OCI-LY1 (cell line): ENCODE measurements at regions not wholly inside any gene's neighbourhood (a gene's known extent, or its start where the extent isn't known, plus 50 kb on each side); places are given as distances from the start of the nearest gene placed in this dataset.

Experiments
- H2AFZ ChIP-seq: fragments of 200-600 bp; sonication (generic), shearing (Covaris generic); 2 replicates; pipeline ENCODE4 v1.6.0; 2014; ENCODE audit warnings: antibody characterized with exemption, mild to moderate bottlenecking, low read length
- H3F3A ChIP-seq: fragments of 200-600 bp; sonication (generic), shearing (Covaris generic); 2 replicates; pipeline ENCODE4 v1.6.0; 2014; ENCODE audit warnings: mild to moderate bottlenecking, antibody characterized with exemption, low read length, moderate library complexity; ENCODE audit not compliant: insufficient read depth
- H3K27ac ChIP-seq: fragments of 200-600 bp; sonication (generic); 2 replicates; pipeline ENCODE4 v1.5.1; 2014; ENCODE audit warnings: low read length, mixed run types, mild to moderate bottlenecking, low read depth; ENCODE audit not compliant: poor library complexity, severe bottlenecking
- H3K27me3 ChIP-seq: fragments of 200-600 bp; sonication (generic); 2 replicates; pipeline ENCODE4 v1.6.0; 2014; ENCODE audit warnings: antibody characterized with exemption, mild to moderate bottlenecking, low read length, moderate library complexity; ENCODE audit not compliant: insufficient read depth
- H3K36me3 ChIP-seq: fragments of 200-600 bp; sonication (generic); 2 replicates; pipeline ENCODE4 v1.6.1; 2014; ENCODE audit warnings: mild to moderate bottlenecking, antibody characterized with exemption, low read length, moderate library complexity, mixed read lengths; ENCODE audit not compliant: insufficient read depth
- H3K4me1 ChIP-seq: fragments of 200-600 bp; sonication (generic); 2 replicates; pipeline ENCODE4 v1.5.1; 2014; ENCODE audit warnings: mild to moderate bottlenecking, low read length, moderate library complexity; ENCODE audit not compliant: insufficient read depth, severe bottlenecking
- H3K4me2 ChIP-seq: fragments of 200-600 bp; sonication (generic), shearing (Covaris generic); 2 replicates; pipeline ENCODE4 v1.6.1; 2014; ENCODE audit warnings: low read length
- H3K4me3 ChIP-seq: fragments of 200-600 bp; sonication (generic); 2 replicates; pipeline ENCODE4 v1.5.1; 2014; ENCODE audit warnings: low read length, low read depth, mild to moderate bottlenecking, mixed read lengths; ENCODE audit not compliant: poor library complexity, severe bottlenecking
- H3K79me2 ChIP-seq: fragments of 200-600 bp; shearing (Covaris generic); 2 replicates; pipeline ENCODE4 v1.6.1; 2016; ENCODE audit warnings: mixed run types, low read length, mixed read lengths; ENCODE audit not compliant: insufficient read depth
- H3K9ac ChIP-seq: fragments of 200-600 bp; sonication (generic), shearing (Covaris generic); 2 replicates; pipeline ENCODE4 v1.6.1; 2014; ENCODE audit warnings: mild to moderate bottlenecking, low read length, mixed read lengths
- H3K9me2 ChIP-seq: fragments of 200-600 bp; sonication (generic), shearing (Covaris generic); 2 replicates; pipeline ENCODE4 v1.6.1; 2014; ENCODE audit warnings: low read depth, mild to moderate bottlenecking, low read length, mixed read lengths
- H3K9me3 ChIP-seq: fragments of 200-600 bp; shearing (Covaris generic); 2 replicates; pipeline ENCODE4 v1.6.1; 2014; ENCODE audit warnings: low read length, mixed read lengths
- H4K20me1 ChIP-seq: fragments of 200-600 bp; sonication (generic), shearing (Covaris generic); 2 replicates; pipeline ENCODE4 v1.6.0; 2016; ENCODE audit warnings: mild to moderate bottlenecking, low read length; ENCODE audit not compliant: insufficient read depth
- CTCF ChIP-seq: fragments of 200-600 bp; sonication (generic), shearing (Covaris generic); IDR thresholded peaks from 2 replicates; pipeline ENCODE4 v1.5.1; 2017; ENCODE audit warnings: mild to moderate bottlenecking, antibody characterized with exemption, low read length, moderate library complexity, mixed read lengths
- EZH2 ChIP-seq: fragments of 200-600 bp; sonication (generic), shearing (Covaris generic); IDR thresholded peaks from 2 replicates; pipeline ENCODE4 v1.8.0; 2017; ENCODE audit warnings: borderline replicate concordance, mixed run types, mild to moderate bottlenecking, antibody characterized with exemption, low read length, moderate library complexity, mixed read lengths

DNA sequence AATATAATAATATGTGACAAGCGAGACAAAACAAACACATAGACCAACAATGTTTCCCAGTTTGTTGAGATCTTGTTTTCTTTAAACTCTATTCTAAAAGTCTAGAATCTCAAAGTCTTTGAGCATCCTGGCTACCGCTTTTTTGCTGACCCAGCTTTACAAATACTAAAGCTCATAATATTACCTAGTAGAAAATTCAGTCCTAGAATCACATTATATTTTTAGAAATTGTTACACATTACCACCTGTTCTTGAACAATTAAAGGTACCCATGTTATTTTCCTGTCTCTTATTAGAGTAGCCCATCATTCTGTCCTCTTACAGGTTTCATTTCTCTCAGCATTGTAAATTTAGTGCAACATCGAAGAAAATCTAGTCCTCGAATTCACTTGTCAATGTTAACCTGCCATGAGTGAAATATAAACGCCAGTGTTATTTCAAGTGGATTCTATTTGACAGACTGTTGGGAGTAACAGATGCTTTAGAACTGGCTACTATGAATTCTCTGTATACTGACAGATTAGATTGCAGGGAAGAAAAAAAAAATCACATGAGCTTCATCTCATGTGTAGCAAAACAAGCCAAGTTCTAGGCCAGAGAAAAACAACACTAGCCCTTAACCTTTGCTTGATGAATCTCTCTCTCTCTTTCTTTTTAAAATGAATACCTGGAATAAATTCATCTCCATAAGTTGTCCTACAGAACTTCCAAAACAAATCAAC, 851.2 kb upstream of the ADAMTS5 start:
- Histone ChIP-seq H3K27ac (no peak overlapping the region), H3F3A (no peaks in the 10 kb centered on the region)

DNA sequence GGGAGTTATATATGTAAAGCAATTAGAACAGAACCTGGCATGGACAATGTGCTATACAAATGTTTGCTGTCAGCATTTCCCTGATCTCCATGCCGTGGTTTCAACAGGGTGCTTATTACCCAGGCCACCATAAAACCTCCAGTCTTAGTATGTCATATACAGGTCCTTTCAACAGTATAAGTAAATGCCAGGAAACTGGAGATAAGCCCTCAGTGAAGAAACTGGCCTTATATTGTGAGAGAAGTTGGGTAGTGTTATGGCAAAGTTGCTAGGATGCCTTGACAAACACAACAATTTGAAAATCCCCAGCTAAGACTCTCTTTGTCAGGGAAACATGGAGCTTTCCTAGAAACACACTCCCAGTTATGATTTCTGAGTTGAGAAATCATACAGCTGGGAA, 850.2 kb upstream of the ADAMTS5 start:
- Histone ChIP-seq H3K36me3 (no peaks in the 10 kb centered on the region), H3K79me2 (no peaks in the 10 kb centered on the region), H3K4me3 (no peak overlapping the region), H3K4me2 (no peak overlapping the region), H3K9me2 (no peaks in the 10 kb centered on the region; the same call in 1 of the 2 replicates), H3K9ac (no peak overlapping the region), H3K4me1 (no peaks in the 10 kb centered on the region), H3K27ac (no peak overlapping the region), H3K27me3 (no peaks in the 10 kb centered on the region), H2AFZ (no peak overlapping the region), H4K20me1 (no peaks in the 10 kb centered on the region), H3F3A (no peaks in the 10 kb centered on the region), H3K9me3 (no peaks in the 10 kb centered on the region)
- no peak for TF ChIP-seq CTCF
- TF ChIP-seq EZH2, result no peak

More for the DNA sequence above, 851.2 kb upstream of the ADAMTS5 start:
- H3K9ac ChIP-seq, result no peak overlapping the region
- H4K20me1 ChIP-seq, result no peaks in the 10 kb centered on the region
- H3K36me3 ChIP-seq, result no peaks in the 10 kb centered on the region
- no peaks in the 10 kb centered on the region for H3K9me3 ChIP-seq
- H2AFZ ChIP-seq, result no peak overlapping the region
- no peaks in the 10 kb centered on the region for H3K27me3 ChIP-seq
- no peak overlapping the region for H3K4me2 ChIP-seq
- no peaks in the 10 kb centered on the region for H3K4me1 ChIP-seq
- H3K4me3 ChIP-seq, result no peak overlapping the region
- TF ChIP-seq EZH2, result no peak
- no peak for TF ChIP-seq CTCF
- no peaks in the 10 kb centered on the region for H3K79me2 ChIP-seq
- H3K9me2 ChIP-seq, result no peaks in the 10 kb centered on the region; the same call in 1 of the 2 replicates

GRCh38 chr21:27816301-27816700, 849.4 kb upstream of the ADAMTS5 start:
- Histone ChIP-seq H4K20me1 (no peaks in the 10 kb centered on the region), H3K9me2 (no peaks in the 10 kb centered on the region; the same call in 1 of the 2 replicates), H3K9ac (no peak overlapping the region), H3K36me3 (no peaks in the 10 kb centered on the region), H2AFZ (no peak overlapping the region), H3F3A (no peaks in the 10 kb centered on the region), H3K79me2 (no peaks in the 10 kb centered on the region), H3K4me1 (no peaks in the 10 kb centered on the region), H3K4me2 (no peak overlapping the region), H3K27ac (no peak overlapping the region), H3K27me3 (no peaks in the 10 kb centered on the region), H3K9me3 (no peaks in the 10 kb centered on the region), H3K4me3 (no peak overlapping the region)
- TF ChIP-seq EZH2 (no peak), CTCF (no peak)
